Breast epithelium (tissue), 3 donors: ENCODE measurements at regions not wholly inside any gene's neighbourhood (a gene's known extent, or its start where the extent isn't known, plus 50 kb on each side); places are given as distances from the start of the nearest gene placed in this dataset.

Source experiments
- CTCF ChIP-seq, 3 donors: fragments of 450-650 bp; IDR thresholded peaks; one replicate each; pipeline ENCODE4 v1.5.1; 2016 to 2017; ENCODE audit warnings: antibody characterized with exemption in 3 of 3, mild to moderate bottlenecking in 3 of 3, moderate library complexity in 3 of 3
- POLR2AphosphoS5 ChIP-seq, 3 donors: sonication (generic); formaldehyde crosslinking; IDR thresholded peaks; one replicate each; pipeline ENCODE4 v1.6.1; 2017; ENCODE audit warnings: antibody characterized with exemption in 3 of 3

- TF ChIP-seq CTCF (IDR thresholded peaks at IDR 0.05): no peak
- TF ChIP-seq POLR2AphosphoS5 (IDR thresholded peaks at IDR 0.05): no peak
Observed at GRCh38 chr11:70524096-70524922, 126.0 kb downstream of the CTTN start.
